ENCODE measurements at regions not wholly inside any gene's neighbourhood (a gene's known extent, or its start where the extent isn't known, plus 50 kb on each side); places are given as distances from the start of the nearest gene placed in this dataset.
"Not testable (repeated sequence)": the region's sequence is repeated elsewhere in the genome, so short reads cannot be mapped to it uniquely, and the experiment has no call there.

DNA sequence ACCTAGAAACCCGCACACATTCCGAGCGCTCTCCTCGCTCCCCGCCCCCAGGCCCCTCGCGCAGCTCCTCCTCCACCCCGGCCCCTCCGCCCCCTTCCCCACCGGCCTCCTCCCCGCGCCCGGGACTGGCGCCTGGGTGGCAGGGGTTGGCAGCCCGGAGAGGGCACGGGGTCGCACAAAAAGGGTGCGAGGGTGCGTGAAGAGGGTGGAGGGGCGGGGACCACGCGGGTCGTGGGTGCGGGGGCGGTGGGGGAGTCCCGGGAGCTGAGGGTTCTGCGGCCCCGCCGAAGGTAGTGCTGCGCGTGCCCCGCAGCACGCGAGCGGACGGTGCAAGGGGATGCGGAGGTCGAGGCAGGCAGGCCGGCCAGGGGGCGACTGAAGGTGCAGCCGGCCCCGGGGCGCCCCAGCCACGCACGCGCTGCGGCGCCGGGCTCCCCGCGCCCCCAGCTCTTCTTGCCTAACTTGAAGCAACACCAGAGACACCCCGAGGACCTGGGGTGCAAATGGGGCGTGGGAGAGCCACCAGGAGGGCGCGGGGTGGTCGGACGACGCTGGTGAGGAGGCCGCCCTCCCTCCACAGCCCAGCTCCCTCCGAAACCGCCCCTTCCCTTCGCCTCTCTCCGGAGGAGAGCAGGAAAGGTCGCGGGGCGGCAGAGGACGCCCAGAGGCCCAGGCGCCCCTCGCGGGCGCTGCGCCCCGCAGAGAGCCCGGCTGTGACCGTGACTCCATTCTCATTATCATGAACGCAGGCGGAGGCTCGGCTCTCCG lies 174.7 kb downstream of the ATP6V0E2 start:
- TF ChIP-seq, protein P1, sequence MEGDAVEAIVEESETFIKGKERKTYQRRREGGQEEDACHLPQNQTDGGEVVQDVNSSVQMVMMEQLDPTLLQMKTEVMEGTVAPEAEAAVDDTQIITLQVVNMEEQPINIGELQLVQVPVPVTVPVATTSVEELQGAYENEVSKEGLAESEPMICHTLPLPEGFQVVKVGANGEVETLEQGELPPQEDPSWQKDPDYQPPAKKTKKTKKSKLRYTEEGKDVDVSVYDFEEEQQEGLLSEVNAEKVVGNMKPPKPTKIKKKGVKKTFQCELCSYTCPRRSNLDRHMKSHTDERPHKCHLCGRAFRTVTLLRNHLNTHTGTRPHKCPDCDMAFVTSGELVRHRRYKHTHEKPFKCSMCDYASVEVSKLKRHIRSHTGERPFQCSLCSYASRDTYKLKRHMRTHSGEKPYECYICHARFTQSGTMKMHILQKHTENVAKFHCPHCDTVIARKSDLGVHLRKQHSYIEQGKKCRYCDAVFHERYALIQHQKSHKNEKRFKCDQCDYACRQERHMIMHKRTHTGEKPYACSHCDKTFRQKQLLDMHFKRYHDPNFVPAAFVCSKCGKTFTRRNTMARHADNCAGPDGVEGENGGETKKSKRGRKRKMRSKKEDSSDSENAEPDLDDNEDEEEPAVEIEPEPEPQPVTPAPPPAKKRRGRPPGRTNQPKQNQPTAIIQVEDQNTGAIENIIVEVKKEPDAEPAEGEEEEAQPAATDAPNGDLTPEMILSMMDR (IDR thresholded peaks at IDR 0.05): not testable (repeated sequence)
- not testable (repeated sequence) for TF ChIP-seq POLR2A (IDR thresholded peaks at IDR 0.05)

All from breast epithelium (tissue), 3 donors.